Retina (tissue), 1 donor: ENCODE measurements at regions not wholly inside any gene's neighbourhood (a gene's known extent, or its start where the extent isn't known, plus 50 kb on each side); places are given as distances from the start of the nearest gene placed in this dataset.
A peak's percentile ranks its signal among the peaks of the same experiment; 100 is the strongest.

Source experiments
- DNase-seq: peaks from one replicate; pipeline ENCODE4 v3.0.0-alpha.2; 2016

DNA sequence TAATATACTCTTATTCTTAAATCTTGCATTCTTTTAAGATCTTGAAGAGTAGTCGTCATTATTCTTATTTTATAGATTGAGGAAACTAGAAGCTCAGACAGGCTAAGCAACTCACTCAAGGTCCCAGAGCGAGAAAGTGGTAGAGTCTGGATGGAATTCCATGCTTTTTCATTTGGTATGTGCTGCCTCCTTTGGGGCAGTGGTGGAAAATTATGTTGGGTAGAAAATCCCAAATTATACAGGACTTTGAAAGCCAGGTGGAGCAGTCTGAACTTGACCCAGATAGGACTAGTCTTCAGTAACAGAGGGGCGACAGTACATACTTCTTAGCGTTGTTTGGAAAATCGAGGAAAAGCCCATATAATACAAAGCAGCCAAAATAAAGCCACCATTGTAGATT, 205.6 kb downstream of the ATG4C start:
- no peak for DNase-seq

DNA sequence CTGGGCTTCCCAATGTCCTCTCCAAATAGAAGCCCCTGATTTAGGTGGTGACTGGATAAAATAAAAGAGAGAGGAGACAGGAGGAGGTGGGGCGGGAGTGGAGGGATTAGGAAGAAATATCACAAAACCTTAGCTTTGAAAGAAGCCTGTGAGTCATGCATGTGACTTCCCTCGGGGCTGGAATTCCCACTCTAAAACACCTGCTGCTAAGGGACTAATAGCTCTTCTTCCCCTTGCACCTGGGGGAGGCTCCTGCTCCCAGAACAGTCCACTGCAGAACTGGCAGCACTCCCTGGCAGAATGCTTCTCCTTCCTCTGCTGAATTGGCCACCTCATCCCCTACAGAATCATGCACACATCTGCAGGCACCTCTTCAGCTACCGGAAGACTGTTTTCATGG, 207.2 kb downstream of the ATG4C start:
- no peak for DNase-seq

DNA sequence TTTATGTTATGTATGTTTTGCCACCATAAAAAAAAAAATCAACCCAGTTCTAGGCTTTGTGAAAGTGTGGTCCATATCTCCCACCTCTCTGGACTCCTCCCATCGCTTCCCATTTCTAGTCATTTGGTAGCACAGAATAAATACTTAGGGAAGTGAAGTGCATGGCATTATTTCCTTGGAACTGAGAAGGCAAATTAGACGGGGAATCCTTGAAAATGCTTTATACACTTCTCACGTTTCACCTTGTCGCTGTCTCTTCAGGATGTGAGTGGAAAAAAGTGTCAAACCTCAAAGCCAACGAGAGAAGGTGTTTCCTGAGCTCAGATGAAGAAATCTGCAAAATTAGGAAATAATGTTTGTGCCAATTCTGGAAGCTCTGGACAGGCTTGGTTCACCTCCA, 209.9 kb downstream of the ATG4C start:
- no peak for DNase-seq

- DNase-seq: no peak
These were observed 211.2 kb downstream of the ATG4C start for GRCh38 chr1:62995173-62995572.

GRCh38 chr1:62997884-62998283, 214.0 kb downstream of the ATG4C start:
- no peak for DNase-seq

DNA sequence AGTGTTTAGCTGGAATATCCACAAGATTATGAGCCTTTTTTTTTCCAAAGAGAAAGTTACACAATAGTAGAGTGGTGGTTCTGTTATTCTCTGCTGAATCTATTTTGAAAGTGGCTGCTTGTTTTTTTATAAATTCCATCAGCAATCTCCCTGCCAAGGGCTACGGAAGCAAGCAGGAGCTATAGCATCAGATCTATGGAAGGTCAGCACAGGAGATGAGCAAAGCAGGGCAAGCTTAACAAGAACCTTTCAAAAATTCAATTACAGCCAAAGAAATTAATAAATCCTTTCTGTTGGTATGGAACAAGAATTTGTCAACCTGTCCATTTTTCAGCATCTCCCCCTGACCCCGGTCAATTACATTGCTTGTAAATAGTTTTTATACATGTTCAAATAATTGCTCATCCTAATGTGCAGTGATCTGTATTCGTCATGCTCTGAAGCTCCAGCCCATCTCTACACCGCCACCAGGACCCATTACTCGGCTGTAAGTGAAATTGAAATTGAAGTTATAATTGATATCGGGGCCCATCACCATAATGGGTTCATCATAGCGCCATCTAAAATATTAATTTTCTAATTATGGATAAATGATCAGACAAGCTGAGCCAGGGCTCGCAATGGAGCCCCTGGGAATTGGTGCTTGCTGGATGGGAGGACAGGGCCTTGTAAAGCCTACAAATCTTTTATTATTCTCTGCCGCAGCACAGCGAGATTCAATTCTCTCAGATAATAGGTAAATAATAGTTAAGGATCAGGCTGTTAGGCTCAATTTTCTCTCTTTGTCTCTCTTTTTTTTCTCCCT, 215.1 kb downstream of the ATG4C start:
- no peak for DNase-seq

GRCh38 chr1:63000508-63000907, 216.6 kb downstream of the ATG4C start:
- peak; percentile 66 for DNase-seq

DNA sequence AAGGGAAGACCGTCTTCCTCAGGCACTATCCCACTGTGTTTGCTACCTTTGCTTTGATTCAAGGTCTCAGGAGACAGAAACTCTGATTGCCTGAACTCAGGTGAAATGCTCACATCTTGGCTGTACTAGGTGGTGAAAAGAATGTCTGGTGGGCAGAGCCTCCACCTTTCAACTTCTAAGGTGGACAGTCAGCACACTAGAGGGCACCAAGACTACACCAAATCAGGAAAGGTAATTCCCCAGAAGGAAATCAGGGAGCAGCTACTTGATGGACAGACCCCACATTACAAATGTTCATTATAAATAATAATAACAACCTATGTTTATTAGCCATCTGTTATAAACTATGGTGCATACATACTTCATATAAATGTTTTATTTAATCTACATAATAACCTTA, 220.9 kb downstream of the ATG4C start:
- DNase-seq: no peak

DNA sequence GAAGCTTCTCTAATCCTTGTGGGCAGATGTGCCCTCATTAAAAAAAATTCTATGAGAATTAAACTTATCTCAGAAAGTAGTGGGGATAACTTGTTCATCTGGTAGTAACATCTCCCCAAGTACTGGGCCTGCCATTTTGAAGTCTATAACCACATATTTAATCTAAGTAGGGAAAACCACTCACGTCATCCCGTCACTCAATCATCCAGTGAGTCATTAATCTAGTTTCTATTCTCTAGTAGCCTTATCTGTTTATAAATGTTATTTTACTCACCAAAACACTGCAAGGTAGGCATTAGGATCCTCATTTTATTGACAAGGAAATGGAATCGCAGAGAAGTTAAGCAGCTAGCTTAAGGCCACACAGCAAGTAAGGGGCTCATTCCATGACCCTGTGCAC, 221.9 kb downstream of the ATG4C start:
- no peak for DNase-seq

DNA sequence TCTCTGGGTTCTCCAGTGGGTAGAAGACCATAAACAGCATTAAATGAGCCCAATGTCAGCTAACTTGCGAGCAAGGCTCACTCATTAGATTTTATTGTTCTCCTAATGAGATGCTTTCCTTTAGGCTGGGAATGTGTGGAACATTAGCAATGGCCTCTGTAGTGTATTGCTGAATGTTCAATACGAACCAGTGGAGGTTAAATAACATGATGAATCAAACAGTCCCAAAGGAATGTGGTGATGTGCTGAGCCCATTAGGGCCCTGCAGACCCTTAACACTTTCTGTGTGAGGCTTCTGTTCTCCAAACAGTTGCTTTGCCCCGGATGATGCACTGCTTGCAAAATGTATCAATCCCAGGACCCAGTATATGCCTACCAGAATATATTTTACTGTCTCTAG, 225.5 kb downstream of the ATG4C start:
- DNase-seq: no peak

DNA sequence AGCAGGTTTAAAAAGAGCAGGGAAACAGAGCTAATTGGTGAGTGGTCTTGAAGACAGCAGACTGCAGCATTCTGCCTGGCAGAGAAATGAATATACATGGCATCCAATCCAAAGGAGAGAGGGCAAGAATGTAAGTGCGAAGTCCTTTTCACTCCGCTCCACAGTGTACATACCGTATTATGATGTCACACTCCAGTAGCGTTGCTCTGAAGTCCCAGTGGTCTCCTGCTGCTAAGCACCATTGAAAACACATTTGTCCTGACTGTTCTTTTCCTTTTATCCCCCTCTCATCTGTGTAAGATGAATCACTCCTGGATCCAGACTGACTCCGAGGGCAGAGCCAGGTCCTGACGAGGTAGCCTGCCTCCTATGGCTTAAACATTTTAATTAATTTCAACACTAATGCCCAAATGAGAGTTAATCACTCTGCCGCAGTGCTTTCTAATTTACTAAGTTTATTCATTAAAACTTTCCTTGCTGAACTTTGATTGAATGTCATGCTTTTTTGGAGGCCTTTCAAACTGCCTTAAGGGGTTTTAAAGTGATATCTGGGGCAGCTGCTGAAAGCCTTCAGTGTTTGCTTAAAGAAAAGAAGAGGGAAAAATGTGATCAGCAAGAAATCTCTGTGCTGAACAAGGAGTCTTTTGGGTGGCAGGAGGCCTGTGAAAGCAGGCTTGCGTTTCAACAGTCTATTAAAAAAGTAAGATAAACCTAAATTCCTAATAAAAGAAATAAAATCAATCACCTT, 227.2 kb downstream of the ATG4C start:
- DNase-seq: peak; percentile 42

DNA sequence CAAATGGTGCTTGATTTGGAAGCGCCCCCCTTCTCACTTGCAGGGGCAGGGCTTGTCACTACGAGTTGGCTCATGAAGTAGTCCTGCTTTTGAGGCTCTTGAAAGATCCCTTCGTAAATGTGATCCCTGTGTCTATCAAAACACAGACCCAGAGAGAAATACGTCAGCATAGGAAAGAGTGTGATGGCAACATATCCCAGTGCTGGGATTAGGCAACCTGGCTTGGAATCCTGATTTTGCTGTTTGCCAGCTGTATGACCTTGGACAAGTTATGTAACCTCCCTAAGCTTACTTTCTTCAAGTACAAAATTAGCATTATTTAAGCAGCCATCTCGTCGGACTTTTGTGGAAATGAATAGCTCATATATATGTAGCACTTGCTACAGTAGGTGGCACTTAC, 228.4 kb downstream of the ATG4C start:
- no peak for DNase-seq

DNA sequence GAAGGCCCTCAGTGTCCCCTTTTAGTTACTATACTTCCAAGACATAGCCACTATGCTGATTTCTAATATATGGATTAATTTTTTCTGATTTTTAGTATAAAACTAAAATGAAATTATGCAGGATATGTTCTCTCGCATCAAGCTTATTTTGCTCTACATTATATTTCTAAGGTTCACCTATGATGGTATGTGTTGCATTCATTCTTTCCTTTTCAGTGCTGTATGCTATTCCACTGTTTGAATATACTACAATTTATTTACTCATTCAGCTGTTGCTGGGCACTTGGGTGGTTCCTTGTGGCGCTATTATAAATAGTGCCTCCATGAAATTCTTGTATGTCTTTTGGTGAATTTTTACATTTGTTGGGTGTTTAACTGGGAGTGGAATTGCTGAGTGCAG, 230.3 kb downstream of the ATG4C start:
- no peak for DNase-seq

DNA sequence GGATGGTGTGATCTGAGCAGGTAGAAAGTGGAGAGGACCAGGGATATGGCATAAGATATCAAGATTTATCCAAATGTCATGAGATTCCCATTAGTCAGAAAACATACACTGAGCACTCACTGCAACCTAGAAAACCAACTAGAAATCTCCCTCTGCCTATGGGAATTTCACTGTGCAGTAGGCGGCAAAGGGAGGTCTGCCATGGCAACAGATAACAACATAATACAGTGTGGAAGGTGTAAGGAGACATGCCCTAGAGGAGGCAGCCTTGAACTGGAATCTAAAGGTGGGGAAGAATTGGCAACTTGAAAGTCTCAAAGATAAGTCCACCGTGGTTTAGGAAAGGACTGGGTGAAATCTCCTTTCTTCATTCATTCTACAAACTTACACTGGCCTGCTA, 238.4 kb downstream of the ATG4C start:
- no peak for DNase-seq

DNA sequence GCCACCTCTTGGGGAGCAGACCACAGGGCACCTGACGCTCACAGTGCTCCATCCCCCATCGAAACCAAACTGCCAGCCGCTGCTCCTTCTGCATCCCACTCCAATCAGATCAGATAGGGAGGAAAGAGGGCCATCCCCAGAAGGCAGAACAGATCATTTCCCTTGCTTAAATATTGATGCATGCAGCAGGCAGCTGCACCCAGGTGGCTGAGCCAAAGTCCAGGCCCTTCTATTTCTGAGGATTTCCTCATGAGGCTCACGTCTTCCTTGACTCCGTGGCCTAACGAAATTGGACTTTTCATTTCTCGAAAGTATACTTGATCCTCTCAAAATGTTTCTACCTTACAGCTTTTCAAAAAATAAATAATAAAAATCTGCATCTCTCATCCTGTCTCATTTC, 239.2 kb downstream of the ATG4C start:
- peak; percentile 20 for DNase-seq

- no peak for DNase-seq
These were observed 239.7 kb downstream of the ATG4C start for GRCh38 chr1:63023637-63024036.

DNA sequence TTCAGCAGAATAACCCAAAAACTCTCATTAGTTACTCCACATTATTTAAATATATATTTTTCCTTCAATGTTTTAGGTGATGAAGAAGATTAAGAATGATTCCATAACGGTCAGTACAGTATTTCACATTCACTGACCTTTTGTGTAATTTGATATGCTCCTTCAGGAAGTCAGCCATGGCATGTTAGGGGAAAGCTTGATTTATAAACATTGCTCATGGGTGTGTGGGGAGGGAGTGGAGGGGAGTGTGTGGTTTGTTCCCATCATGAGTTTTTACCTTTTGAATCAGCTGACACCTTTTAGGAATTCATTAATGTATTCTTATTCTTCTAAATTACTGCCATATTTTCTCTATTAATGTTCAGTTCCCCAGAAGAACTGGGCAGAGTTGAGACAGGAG, 240.2 kb downstream of the ATG4C start:
- DNase-seq: no peak

- no peak for DNase-seq
These were observed 243.2 kb downstream of the ATG4C start for GRCh38 chr1:63027176-63027575.

- DNase-seq: no peak
These were observed 248.2 kb downstream of the ATG4C start for GRCh38 chr1:63032171-63032570.

- DNase-seq: no peak
These were observed 249.3 kb downstream of the ATG4C start for GRCh38 chr1:63033211-63033610.

DNA sequence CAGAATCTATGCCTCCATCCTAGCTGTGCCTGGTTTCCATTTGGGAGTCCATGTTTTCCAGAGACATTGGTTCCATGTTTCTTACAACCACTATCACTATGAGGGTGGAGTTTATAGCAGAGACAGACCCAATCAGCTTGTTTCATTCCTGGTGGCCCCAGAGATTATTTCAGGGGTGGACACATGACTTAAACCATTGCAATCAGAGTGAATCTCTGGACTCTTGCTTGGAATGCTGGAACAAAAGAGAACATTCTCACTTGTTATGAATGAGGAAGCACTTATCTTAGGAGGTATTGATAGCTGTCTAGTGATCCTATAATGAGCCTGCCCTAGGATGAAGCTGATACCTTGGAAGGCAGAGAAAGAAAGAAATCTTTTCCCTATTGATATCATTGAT, 250.3 kb downstream of the ATG4C start:
- no peak for DNase-seq

DNA sequence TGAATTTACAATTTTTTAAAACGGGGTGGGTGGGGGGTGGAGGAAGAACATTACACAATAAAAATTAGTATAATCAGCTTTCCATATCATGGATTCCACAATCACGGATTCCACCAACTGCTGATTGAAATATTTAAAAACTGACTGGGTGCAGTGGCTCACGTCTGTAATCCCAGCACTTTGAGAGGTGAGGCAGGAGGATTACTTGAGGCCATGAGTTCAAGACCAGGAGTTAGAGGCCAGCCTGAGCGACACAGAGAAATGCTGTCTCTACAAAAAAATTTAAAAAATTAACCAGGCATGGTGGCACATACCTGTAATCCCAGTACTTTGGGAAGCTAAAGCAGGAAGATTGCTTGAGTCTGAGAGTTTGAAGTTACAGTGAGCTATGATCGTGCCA, 254.7 kb downstream of the ATG4C start:
- DNase-seq: no peak

GRCh38 chr1:63041660-63042059, 257.7 kb downstream of the ATG4C start:
- no peak for DNase-seq

GRCh38 chr1:63042278-63042677, 258.3 kb downstream of the ATG4C start:
- DNase-seq: no peak

DNA sequence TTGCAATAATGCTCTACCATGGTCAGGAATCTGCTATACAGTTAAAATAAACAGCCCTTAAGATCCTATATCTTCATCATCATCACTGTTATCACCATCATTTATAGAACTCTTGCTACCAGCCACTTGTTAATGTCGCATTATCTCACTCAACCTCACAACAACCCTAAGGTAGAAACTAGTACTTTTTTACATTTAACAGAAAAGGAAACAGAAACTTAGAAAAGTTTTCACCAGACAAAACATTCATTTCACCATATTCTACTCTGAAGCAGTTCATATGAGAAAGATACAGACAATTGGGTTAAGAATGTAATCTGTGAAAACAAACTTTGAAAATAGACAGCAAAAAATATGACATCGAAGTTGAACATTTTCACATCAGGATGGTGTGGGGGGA, 262.6 kb downstream of the ATG4C start:
- DNase-seq: no peak
